ENCODE measurements at regions not wholly inside any gene's neighbourhood (a gene's known extent, or its start where the extent isn't known, plus 50 kb on each side); places are given as distances from the start of the nearest gene placed in this dataset.

GRCh38 chr13:73287831-73288230 is 229.0 kb downstream of the KLF5 start:
- no peak for TF ChIP-seq EZH2phosphoT487 (IDR thresholded peaks at IDR 0.05; ENCODE audit: borderline replicate concordance, low read length)
- TF ChIP-seq, protein P1, sequence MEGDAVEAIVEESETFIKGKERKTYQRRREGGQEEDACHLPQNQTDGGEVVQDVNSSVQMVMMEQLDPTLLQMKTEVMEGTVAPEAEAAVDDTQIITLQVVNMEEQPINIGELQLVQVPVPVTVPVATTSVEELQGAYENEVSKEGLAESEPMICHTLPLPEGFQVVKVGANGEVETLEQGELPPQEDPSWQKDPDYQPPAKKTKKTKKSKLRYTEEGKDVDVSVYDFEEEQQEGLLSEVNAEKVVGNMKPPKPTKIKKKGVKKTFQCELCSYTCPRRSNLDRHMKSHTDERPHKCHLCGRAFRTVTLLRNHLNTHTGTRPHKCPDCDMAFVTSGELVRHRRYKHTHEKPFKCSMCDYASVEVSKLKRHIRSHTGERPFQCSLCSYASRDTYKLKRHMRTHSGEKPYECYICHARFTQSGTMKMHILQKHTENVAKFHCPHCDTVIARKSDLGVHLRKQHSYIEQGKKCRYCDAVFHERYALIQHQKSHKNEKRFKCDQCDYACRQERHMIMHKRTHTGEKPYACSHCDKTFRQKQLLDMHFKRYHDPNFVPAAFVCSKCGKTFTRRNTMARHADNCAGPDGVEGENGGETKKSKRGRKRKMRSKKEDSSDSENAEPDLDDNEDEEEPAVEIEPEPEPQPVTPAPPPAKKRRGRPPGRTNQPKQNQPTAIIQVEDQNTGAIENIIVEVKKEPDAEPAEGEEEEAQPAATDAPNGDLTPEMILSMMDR (conservative IDR thresholded peaks at IDR 0.05; ENCODE audit: low read depth, low read length): no peak

All from PC-3 (cell line).